ENCODE measurements at regions not wholly inside any gene's neighbourhood (a gene's known extent, or its start where the extent isn't known, plus 50 kb on each side); places are given as distances from the start of the nearest gene placed in this dataset.

- intact Hi-C loops (cut with micrococcal nuclease): no loop called here
- H3K4me1 ChIP-seq: no peaks in the 10 kb centered on the region
- no peak for TF ChIP-seq CTCF (IDR thresholded peaks at IDR 0.05; ENCODE audit: borderline replicate concordance)
- peaks cover 24% of the 10 kb centered on the region for H3K9me3 ChIP-seq (replicated peaks)
- no peaks in the 10 kb centered on the region for H3K27me3 ChIP-seq (ENCODE audit: low read depth)
- no peak overlapping the region for H3K4me3 ChIP-seq
- no peak for DNase-seq
- no peak overlapping the region for H3K27ac ChIP-seq (replicated peaks)
- H3K36me3 ChIP-seq: no peaks in the 10 kb centered on the region
These were observed 176.1 kb upstream of the DLGAP1 start for GRCh38 chr18:4631239-4631638.

GRCh38 chr18:4605212-4605611 lies 150.1 kb upstream of the DLGAP1 start:
- Histone ChIP-seq H3K27me3 (ENCODE audit: low read depth) (no peaks in the 10 kb centered on the region), H3K36me3 (no peaks in the 10 kb centered on the region), H3K27ac (replicated peaks) (no peak overlapping the region), H3K9me3 (replicated peaks) (no peaks in the 10 kb centered on the region), H3K4me3 (no peak overlapping the region), H3K4me1 (no peaks in the 10 kb centered on the region)
- intact Hi-C loops (cut with micrococcal nuclease): no loop called here
- no peak for TF ChIP-seq CTCF (IDR thresholded peaks at IDR 0.05; ENCODE audit: borderline replicate concordance)
- DNase-seq: no peak

DNA sequence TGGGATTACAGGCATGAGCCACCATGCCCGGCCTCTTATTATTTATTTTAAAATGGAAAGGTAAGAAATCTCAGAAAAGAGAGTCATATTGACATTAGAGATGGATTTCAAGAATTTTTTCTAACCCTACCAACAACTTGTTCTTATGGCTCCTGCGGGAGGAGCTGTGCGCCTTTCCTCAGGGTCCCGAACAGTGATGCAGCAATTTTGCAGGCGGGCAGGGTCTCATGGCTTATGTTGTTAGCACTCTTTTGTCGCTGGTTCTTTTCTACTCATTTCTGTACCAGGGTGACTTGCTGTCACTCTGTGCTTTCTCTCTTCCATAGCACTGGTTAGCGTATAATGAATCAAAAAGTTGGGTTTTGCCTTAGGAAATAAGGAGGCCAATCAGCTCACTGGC lies 148.8 kb upstream of the DLGAP1 start:
- no peak for TF ChIP-seq CTCF (IDR thresholded peaks at IDR 0.05; ENCODE audit: borderline replicate concordance)
- Histone ChIP-seq H3K36me3 (no peaks in the 10 kb centered on the region), H3K4me3 (no peak overlapping the region), H3K9me3 (replicated peaks) (no peaks in the 10 kb centered on the region), H3K4me1 (no peaks in the 10 kb centered on the region), H3K27ac (replicated peaks) (no peak overlapping the region), H3K27me3 (ENCODE audit: low read depth) (no peaks in the 10 kb centered on the region)
- DNase-seq: no peak
- intact Hi-C loops (cut with micrococcal nuclease): no loop called here

DNA sequence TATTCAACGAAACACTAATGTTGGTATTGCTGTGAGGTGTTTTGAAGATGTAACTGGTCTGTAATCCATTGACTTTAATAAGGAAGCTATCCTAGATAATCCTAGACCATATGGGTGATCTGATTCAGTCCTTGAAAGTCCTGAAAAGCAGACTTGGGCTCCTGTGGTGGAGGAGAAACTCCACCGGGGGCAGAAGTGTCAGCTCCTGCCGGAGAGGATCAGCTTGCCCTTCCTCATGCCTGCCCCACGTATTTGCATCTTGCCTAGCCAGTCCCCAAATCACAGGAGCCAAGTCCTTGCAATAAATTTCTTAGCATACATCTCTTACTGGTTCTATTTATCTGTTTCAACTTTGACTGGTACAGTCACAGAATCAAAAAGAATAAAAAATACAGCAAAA lies 144.2 kb upstream of the DLGAP1 start:
- intact Hi-C loops (cut with micrococcal nuclease): no loop called here
- no peak overlapping the region for H3K27ac ChIP-seq (replicated peaks)
- no peak overlapping the region for H3K4me3 ChIP-seq
- DNase-seq: no peak
- no peaks in the 10 kb centered on the region for H3K36me3 ChIP-seq
- no peaks in the 10 kb centered on the region for H3K4me1 ChIP-seq
- H3K27me3 ChIP-seq (ENCODE audit: low read depth): no peaks in the 10 kb centered on the region
- TF ChIP-seq CTCF (IDR thresholded peaks at IDR 0.05; ENCODE audit: borderline replicate concordance): no peak
- H3K9me3 ChIP-seq (replicated peaks): peaks cover 5% of the 10 kb centered on the region

DNA sequence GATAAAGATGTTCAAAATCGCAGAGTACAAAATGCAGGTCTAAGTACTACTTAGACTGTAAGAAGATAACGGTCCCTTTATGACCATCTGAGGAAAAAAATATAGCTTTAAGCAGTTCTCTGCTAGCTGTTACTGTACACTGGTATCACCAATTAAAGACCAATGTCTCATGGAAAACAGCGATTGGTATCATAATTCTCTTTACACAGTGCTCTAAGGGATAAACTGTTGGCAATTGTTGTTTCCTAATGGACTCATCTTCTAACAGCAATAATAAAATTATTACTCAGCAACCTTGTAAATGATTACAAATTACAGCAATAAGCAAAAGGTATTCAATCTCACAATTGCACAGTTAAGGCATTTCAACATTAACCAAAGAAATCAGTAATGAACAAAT lies 142.2 kb upstream of the DLGAP1 start:
- DNase-seq: no peak
- Histone ChIP-seq H3K4me1 (no peaks in the 10 kb centered on the region), H3K9me3 (replicated peaks) (peaks cover 10% of the 10 kb centered on the region), H3K27me3 (ENCODE audit: low read depth) (no peaks in the 10 kb centered on the region), H3K4me3 (no peak overlapping the region), H3K27ac (replicated peaks) (no peak overlapping the region), H3K36me3 (no peaks in the 10 kb centered on the region)
- TF ChIP-seq CTCF (IDR thresholded peaks at IDR 0.05; ENCODE audit: borderline replicate concordance): no peak
- intact Hi-C loops (cut with micrococcal nuclease): no loop called here

GRCh38 chr18:4593895-4594294 lies 138.8 kb upstream of the DLGAP1 start:
- no peak overlapping the region for H3K4me3 ChIP-seq
- peaks cover 12% of the 10 kb centered on the region for H3K9me3 ChIP-seq (replicated peaks)
- no peak for DNase-seq
- intact Hi-C loops (cut with micrococcal nuclease): no loop called here
- no peak overlapping the region for H3K27ac ChIP-seq (replicated peaks)
- no peaks in the 10 kb centered on the region for H3K36me3 ChIP-seq
- H3K4me1 ChIP-seq: no peaks in the 10 kb centered on the region
- no peaks in the 10 kb centered on the region for H3K27me3 ChIP-seq (ENCODE audit: low read depth)
- no peak for TF ChIP-seq CTCF (IDR thresholded peaks at IDR 0.05; ENCODE audit: borderline replicate concordance)
